ENCODE measurements at regions not wholly inside any gene's neighbourhood (a gene's known extent, or its start where the extent isn't known, plus 50 kb on each side); places are given as distances from the start of the nearest gene placed in this dataset.

GRCh38 chr18:43506935-43507334, 229.6 kb upstream of the SYT4 start:
- Histone ChIP-seq H3K36me3 (ENCODE audit: control insufficient read depth in 1 of 2, insufficient read depth in 2 of 2, low read length in 2 of 2) (no peaks in the 10 kb centered on the region), H2BK12ac (ENCODE audit: low read length) (no peak overlapping the region), H3K27ac (ENCODE audit: low read depth, low read length) (no peak overlapping the region), H2AK5ac (ENCODE audit: low read length) (no peak overlapping the region), H4K91ac (ENCODE audit: low read depth, low read length) (no peak overlapping the region), H2AFZ (ENCODE audit: insufficient read depth, low read length, poor library complexity) (no peak overlapping the region), H3K79me2 (ENCODE audit: control insufficient read depth, insufficient read depth, low read length, poor library complexity) (no peaks in the 10 kb centered on the region), H3K4me1 (ENCODE audit: control insufficient read depth in 1 of 2, insufficient read depth in 2 of 2, low read length in 2 of 2) (no peaks in the 10 kb centered on the region), H3K4ac (ENCODE audit: low read depth, low read length) (no peak overlapping the region), H3K14ac (ENCODE audit: low read length) (no peak overlapping the region), H4K12ac (ENCODE audit: low read depth, low read length) (no peak overlapping the region), H3K9ac (ENCODE audit: low read length) (no peak overlapping the region), H3K79me1 (ENCODE audit: low read length) (no peaks in the 10 kb centered on the region), H3K18ac (ENCODE audit: low read length) (no peak overlapping the region), H3K27me3 (ENCODE audit: insufficient read depth, low read length) (no peaks in the 10 kb centered on the region), H3K23ac (ENCODE audit: low read length) (no peak overlapping the region), H3K4me3 (ENCODE audit: low read depth, low read length) (no peak overlapping the region), H2BK120ac (ENCODE audit: insufficient read depth, low read length, poor library complexity) (no peak overlapping the region), H4K8ac (ENCODE audit: low read depth, low read length) (no peak overlapping the region), H3K9me3 (ENCODE audit: insufficient read depth, low read depth, low read length) (peaks cover 4% of the 10 kb centered on the region), H3K4me2 (ENCODE audit: low read length) (no peak overlapping the region), H2BK5ac (ENCODE audit: low read depth, low read length, poor library complexity) (no peak overlapping the region)
- no peak for DNase-seq

GRCh38 chr18:43507842-43508481, 230.7 kb upstream of the SYT4 start:
- Histone ChIP-seq H2BK12ac (ENCODE audit: low read length) (no peak overlapping the region), H2BK120ac (ENCODE audit: insufficient read depth, low read length, poor library complexity) (no peak overlapping the region), H3K36me3 (ENCODE audit: control insufficient read depth in 1 of 2, insufficient read depth in 2 of 2, low read length in 2 of 2) (no peaks in the 10 kb centered on the region), H3K9ac (ENCODE audit: low read length) (no peak overlapping the region), H2AK5ac (ENCODE audit: low read length) (no peak overlapping the region), H3K18ac (ENCODE audit: low read length) (no peak overlapping the region), H3K4ac (ENCODE audit: low read depth, low read length) (no peak overlapping the region), H3K4me3 (ENCODE audit: low read depth, low read length) (no peak overlapping the region), H4K8ac (ENCODE audit: low read depth, low read length) (no peak overlapping the region), H3K9me3 (ENCODE audit: insufficient read depth, low read depth, low read length) (peaks cover 4% of the 10 kb centered on the region), H3K23ac (ENCODE audit: low read length) (no peak overlapping the region), H2AFZ (ENCODE audit: insufficient read depth, low read length, poor library complexity) (no peak overlapping the region), H4K12ac (ENCODE audit: low read depth, low read length) (no peak overlapping the region), H3K79me2 (ENCODE audit: control insufficient read depth, insufficient read depth, low read length, poor library complexity) (no peaks in the 10 kb centered on the region), H3K27me3 (ENCODE audit: insufficient read depth, low read length) (no peaks in the 10 kb centered on the region), H3K4me1 (ENCODE audit: control insufficient read depth in 1 of 2, insufficient read depth in 2 of 2, low read length in 2 of 2) (no peaks in the 10 kb centered on the region), H3K79me1 (ENCODE audit: low read length) (no peaks in the 10 kb centered on the region), H3K14ac (ENCODE audit: low read length) (no peak overlapping the region), H3K27ac (ENCODE audit: low read depth, low read length) (no peak overlapping the region), H4K91ac (ENCODE audit: low read depth, low read length) (no peak overlapping the region), H3K4me2 (ENCODE audit: low read length) (no peak overlapping the region), H2BK5ac (ENCODE audit: low read depth, low read length, poor library complexity) (no peak overlapping the region)
- WGBS (ENCODE audit: extremely low coverage, insufficient coverage, insufficient read length) = no CpG with 5 or more reads among the region's 4 CpGs
- no peak for DNase-seq

- no peaks in the 10 kb centered on the region for H3K4me1 ChIP-seq (ENCODE audit: control insufficient read depth in 1 of 2, insufficient read depth in 2 of 2, low read length in 2 of 2)
- H2BK120ac ChIP-seq (ENCODE audit: insufficient read depth, low read length, poor library complexity) = no peak overlapping the region
- H3K4me2 ChIP-seq (ENCODE audit: low read length) = no peak overlapping the region
- no peak overlapping the region for H4K12ac ChIP-seq (ENCODE audit: low read depth, low read length)
- H4K8ac ChIP-seq (ENCODE audit: low read depth, low read length) = no peak overlapping the region
- no CpG with 5 or more reads among the region's 8 CpGs for WGBS (ENCODE audit: extremely low coverage, insufficient coverage, insufficient read length)
- no peaks in the 10 kb centered on the region for H3K79me1 ChIP-seq (ENCODE audit: low read length)
- H4K91ac ChIP-seq (ENCODE audit: low read depth, low read length) = no peak overlapping the region
- H3K27me3 ChIP-seq (ENCODE audit: insufficient read depth, low read length) = no peaks in the 10 kb centered on the region
- no peak overlapping the region for H2BK12ac ChIP-seq (ENCODE audit: low read length)
- H3K9me3 ChIP-seq (ENCODE audit: insufficient read depth, low read depth, low read length) = peaks cover 7% of the 10 kb centered on the region
- no peak for DNase-seq
- H3K4ac ChIP-seq (ENCODE audit: low read depth, low read length) = no peak overlapping the region
- H3K4me3 ChIP-seq (ENCODE audit: low read depth, low read length) = no peak overlapping the region
- no peaks in the 10 kb centered on the region for H3K79me2 ChIP-seq (ENCODE audit: control insufficient read depth, insufficient read depth, low read length, poor library complexity)
- no peak overlapping the region for H3K9ac ChIP-seq (ENCODE audit: low read length)
- H3K36me3 ChIP-seq (ENCODE audit: control insufficient read depth in 1 of 2, insufficient read depth in 2 of 2, low read length in 2 of 2) = no peaks in the 10 kb centered on the region
- no peak overlapping the region for H3K18ac ChIP-seq (ENCODE audit: low read length)
- H2BK5ac ChIP-seq (ENCODE audit: low read depth, low read length, poor library complexity) = no peak overlapping the region
- no peak overlapping the region for H2AK5ac ChIP-seq (ENCODE audit: low read length)
- no peak overlapping the region for H2AFZ ChIP-seq (ENCODE audit: insufficient read depth, low read length, poor library complexity)
- H3K23ac ChIP-seq (ENCODE audit: low read length) = no peak overlapping the region
- H3K27ac ChIP-seq (ENCODE audit: low read depth, low read length) = no peak overlapping the region
- H3K14ac ChIP-seq (ENCODE audit: low read length) = no peak overlapping the region
Measured at GRCh38 chr18:43514747-43515146, 237.5 kb upstream of the SYT4 start.

GRCh38 chr18:43515481-43515880, 238.2 kb upstream of the SYT4 start:
- Histone ChIP-seq H2AFZ (ENCODE audit: insufficient read depth, low read length, poor library complexity) (no peak overlapping the region), H3K18ac (ENCODE audit: low read length) (no peak overlapping the region), H3K79me2 (ENCODE audit: control insufficient read depth, insufficient read depth, low read length, poor library complexity) (no peaks in the 10 kb centered on the region), H3K4ac (ENCODE audit: low read depth, low read length) (no peak overlapping the region), H3K36me3 (ENCODE audit: control insufficient read depth in 1 of 2, insufficient read depth in 2 of 2, low read length in 2 of 2) (no peaks in the 10 kb centered on the region), H3K27ac (ENCODE audit: low read depth, low read length) (no peak overlapping the region), H4K8ac (ENCODE audit: low read depth, low read length) (no peak overlapping the region), H2BK5ac (ENCODE audit: low read depth, low read length, poor library complexity) (no peak overlapping the region), H2BK12ac (ENCODE audit: low read length) (no peak overlapping the region), H3K9me3 (ENCODE audit: insufficient read depth, low read depth, low read length) (peaks cover 7% of the 10 kb centered on the region), H2BK120ac (ENCODE audit: insufficient read depth, low read length, poor library complexity) (no peak overlapping the region), H4K91ac (ENCODE audit: low read depth, low read length) (no peak overlapping the region), H3K9ac (ENCODE audit: low read length) (no peak overlapping the region), H3K23ac (ENCODE audit: low read length) (no peak overlapping the region), H2AK5ac (ENCODE audit: low read length) (no peak overlapping the region), H3K4me3 (ENCODE audit: low read depth, low read length) (no peak overlapping the region), H4K12ac (ENCODE audit: low read depth, low read length) (no peak overlapping the region), H3K79me1 (ENCODE audit: low read length) (no peaks in the 10 kb centered on the region), H3K14ac (ENCODE audit: low read length) (no peak overlapping the region), H3K27me3 (ENCODE audit: insufficient read depth, low read length) (no peaks in the 10 kb centered on the region), H3K4me2 (ENCODE audit: low read length) (no peak overlapping the region), H3K4me1 (ENCODE audit: control insufficient read depth in 1 of 2, insufficient read depth in 2 of 2, low read length in 2 of 2) (no peaks in the 10 kb centered on the region)
- no peak for DNase-seq
- no CpG with 5 or more reads among the region's 2 CpGs for WGBS (ENCODE audit: extremely low coverage, insufficient coverage, insufficient read length)

Measured in trophoblast cell (in vitro differentiated cells and primary cell).